ENCODE measurements at regions not wholly inside any gene's neighbourhood (a gene's known extent, or its start where the extent isn't known, plus 50 kb on each side); places are given as distances from the start of the nearest gene placed in this dataset.

GRCh38 chr10:71158902-71159301 is 53.5 kb upstream of the UNC5B start:
- no peak for ATAC-seq (ENCODE audit: low read depth)
- Histone ChIP-seq H3K4me3 (ENCODE audit: control extremely low read depth in 1 of 5, extremely low read depth in 1 of 5, insufficient read depth in 1 of 5, low read depth in 2 of 5, low read length in 4 of 5) (no peak overlapping the region), H3K4me1 (ENCODE audit: control insufficient read depth in 2 of 2, insufficient read depth in 2 of 2, low read length in 2 of 2) (no peaks in the 10 kb centered on the region), H3K27me3 (replicated peaks in 1 of 4; ENCODE audit: control extremely low read depth in 1 of 4, control insufficient read depth in 3 of 4, insufficient read depth in 4 of 4, low read length in 3 of 4) (no peaks in the 10 kb centered on the region), H2AFZ (ENCODE audit: insufficient read depth, low read depth, low read length, poor library complexity, severe bottlenecking) (no peak overlapping the region), H3K36me3 (replicated peaks in 1 of 2; ENCODE audit: control extremely low read depth in 1 of 2, control insufficient read depth in 1 of 2, extremely low read depth in 1 of 2, insufficient read depth in 2 of 2, low read length in 1 of 2) (no peaks in the 10 kb centered on the region), H3K79me2 (ENCODE audit: control insufficient read depth, insufficient read depth, low read length) (no peaks in the 10 kb centered on the region), H3K9me3 (ENCODE audit: control extremely low read depth in 1 of 3, control insufficient read depth in 2 of 3, insufficient read depth in 1 of 3, low read length in 2 of 3) (no peaks in the 10 kb centered on the region), H3K27ac (ENCODE audit: low read length in 2 of 2) (no peak overlapping the region), H3K4me2 (replicated peaks; ENCODE audit: low read depth, low read length, poor library complexity, severe bottlenecking) (no peak overlapping the region), H4K20me1 (ENCODE audit: control insufficient read depth, insufficient read depth, low read length, poor library complexity, severe bottlenecking) (no peaks in the 10 kb centered on the region), H3K9ac (ENCODE audit: low read length) (no peak overlapping the region)
- no peak for DNase-seq
- WGBS (ENCODE audit: insufficient coverage) = 94% methylated on average over 2 of the region's 2 CpGs
- ChIA-PET CTCF (interaction anchor here (1.0 kb wide), 1 partner anchor 17 kb away, joined by 3 read pairs; no protein-coding TSS in a partner anchor), POLR2A (no interaction called here)
- no peaks in the 10 kb centered on the region for H3K9me3 Mint-ChIP-seq (ENCODE audit: insufficient read depth)
- peaks cover under 1% of the 10 kb centered on the region for H3K27me3 Mint-ChIP-seq
- TF ChIP-seq CTCF (IDR thresholded peaks at IDR 0.05) (no peak), EZH2 (IDR thresholded peaks at IDR 0.05; ENCODE audit: borderline replicate concordance, insufficient read depth, low read depth, low read length, poor library complexity, severe bottlenecking) (no peak)
- H3K27ac Mint-ChIP-seq = no peak overlapping the region
- H3K4me1 Mint-ChIP-seq = no peaks in the 10 kb centered on the region
- H3K4me3 Mint-ChIP-seq = no peak overlapping the region
- intact Hi-C loops (cut with micrococcal nuclease) = no loop called here

- Mint-ChIP-seq H3K4me3 (no peak overlapping the region), H3K27me3 (peaks cover 6% of the 10 kb centered on the region), H3K9me3 (ENCODE audit: insufficient read depth) (no peaks in the 10 kb centered on the region), H3K4me1 (no peaks in the 10 kb centered on the region), H3K27ac (no peak overlapping the region)
- no peaks in the 10 kb centered on the region for H3K4me1 ChIP-seq (ENCODE audit: control insufficient read depth in 2 of 2, insufficient read depth in 2 of 2, low read length in 2 of 2)
- H3K27me3 ChIP-seq (replicated peaks in 1 of 4; ENCODE audit: control extremely low read depth in 1 of 4, control insufficient read depth in 3 of 4, insufficient read depth in 4 of 4, low read length in 3 of 4) = no peaks in the 10 kb centered on the region
- POLR2A ChIA-PET = no interaction called here
- no peaks in the 10 kb centered on the region for H4K20me1 ChIP-seq (ENCODE audit: control insufficient read depth, insufficient read depth, low read length, poor library complexity, severe bottlenecking)
- no peak overlapping the region for H3K4me2 ChIP-seq (replicated peaks; ENCODE audit: low read depth, low read length, poor library complexity, severe bottlenecking)
- no peak overlapping the region for H2AFZ ChIP-seq (ENCODE audit: insufficient read depth, low read depth, low read length, poor library complexity, severe bottlenecking)
- DNase-seq = no peak
- intact Hi-C loops (cut with micrococcal nuclease) = no loop called here
- no peaks in the 10 kb centered on the region for H3K36me3 ChIP-seq (replicated peaks in 1 of 2; ENCODE audit: control extremely low read depth in 1 of 2, control insufficient read depth in 1 of 2, extremely low read depth in 1 of 2, insufficient read depth in 2 of 2, low read length in 1 of 2)
- TF ChIP-seq CTCF (IDR thresholded peaks at IDR 0.05) (no peak), EZH2 (IDR thresholded peaks at IDR 0.05; ENCODE audit: borderline replicate concordance, insufficient read depth, low read depth, low read length, poor library complexity, severe bottlenecking) (no peak)
- CTCF ChIA-PET = interaction anchor here (1.0 kb wide), 1 partner anchor 18 kb away, joined by 3 read pairs; no protein-coding TSS in a partner anchor
- no peak overlapping the region for H3K27ac ChIP-seq (ENCODE audit: low read length in 2 of 2)
- ATAC-seq (ENCODE audit: low read depth) = no peak
- H3K79me2 ChIP-seq (ENCODE audit: control insufficient read depth, insufficient read depth, low read length) = no peaks in the 10 kb centered on the region
- 98% methylated on average over 5 of the region's 5 CpGs for WGBS (ENCODE audit: insufficient coverage)
- no peak overlapping the region for H3K4me3 ChIP-seq (ENCODE audit: control extremely low read depth in 1 of 5, extremely low read depth in 1 of 5, insufficient read depth in 1 of 5, low read depth in 2 of 5, low read length in 4 of 5)
- no peaks in the 10 kb centered on the region for H3K9me3 ChIP-seq (ENCODE audit: control extremely low read depth in 1 of 3, control insufficient read depth in 2 of 3, insufficient read depth in 1 of 3, low read length in 2 of 3)
- no peak overlapping the region for H3K9ac ChIP-seq (ENCODE audit: low read length)
These were observed 52.5 kb upstream of the UNC5B start for GRCh38 chr10:71159892-71160291.
